ENCODE measurements at regions not wholly inside any gene's neighbourhood (a gene's known extent, or its start where the extent isn't known, plus 50 kb on each side); places are given as distances from the start of the nearest gene placed in this dataset.

DNA sequence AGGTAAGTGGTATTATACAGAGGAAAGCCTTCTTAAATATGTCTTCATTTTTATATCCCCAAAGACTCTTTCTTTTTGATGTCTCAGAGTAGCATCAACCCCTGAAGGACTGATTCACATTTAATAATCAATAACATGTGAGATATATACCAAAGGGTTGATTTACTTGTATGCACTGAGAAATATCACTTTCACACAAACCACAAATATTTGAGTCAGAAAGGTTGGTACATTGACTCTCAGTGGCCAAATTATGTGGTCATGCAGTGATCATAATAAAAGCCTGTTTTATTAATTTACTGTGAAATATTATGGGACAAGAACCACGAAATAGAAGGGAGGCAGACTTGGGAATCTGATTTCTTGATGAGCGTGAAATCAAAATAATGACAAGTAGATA is 329.0 kb downstream of the GBE1 start:
- Histone ChIP-seq H3K4me2 (ENCODE audit: low read length) (no peak overlapping the region), H3K9me3 (ENCODE audit: low read length) (no peaks in the 10 kb centered on the region), H3K36me3 (ENCODE audit: insufficient read depth, low read length) (no peaks in the 10 kb centered on the region), H3K9me2 (ENCODE audit: insufficient read depth, low read length) (no peaks in the 10 kb centered on the region; the same call in 1 of the 2 replicates), H3K4me3 (ENCODE audit: low read depth, low read length, poor library complexity, severe bottlenecking) (no peak overlapping the region), H2AFZ (ENCODE audit: low read length) (no peak overlapping the region), H3K79me2 (ENCODE audit: insufficient read depth, low read depth, low read length) (no peaks in the 10 kb centered on the region), H3K4me1 (ENCODE audit: insufficient read depth, low read length, poor library complexity, severe bottlenecking) (no peaks in the 10 kb centered on the region), H3K27ac (ENCODE audit: low read depth, low read length, poor library complexity, severe bottlenecking) (no peak overlapping the region), H4K20me1 (ENCODE audit: insufficient read depth, low read length) (no peaks in the 10 kb centered on the region)
- DNase-seq (ENCODE audit: low spot score): no peak
- intact Hi-C loops (cut with micrococcal nuclease; ENCODE audit: unreplicated experiment): no loop called here
- TF ChIP-seq EZH2phosphoT487 (IDR thresholded peaks at IDR 0.05; ENCODE audit: borderline replicate concordance, low read depth, low read length): no peak
- TF ChIP-seq, protein P1, sequence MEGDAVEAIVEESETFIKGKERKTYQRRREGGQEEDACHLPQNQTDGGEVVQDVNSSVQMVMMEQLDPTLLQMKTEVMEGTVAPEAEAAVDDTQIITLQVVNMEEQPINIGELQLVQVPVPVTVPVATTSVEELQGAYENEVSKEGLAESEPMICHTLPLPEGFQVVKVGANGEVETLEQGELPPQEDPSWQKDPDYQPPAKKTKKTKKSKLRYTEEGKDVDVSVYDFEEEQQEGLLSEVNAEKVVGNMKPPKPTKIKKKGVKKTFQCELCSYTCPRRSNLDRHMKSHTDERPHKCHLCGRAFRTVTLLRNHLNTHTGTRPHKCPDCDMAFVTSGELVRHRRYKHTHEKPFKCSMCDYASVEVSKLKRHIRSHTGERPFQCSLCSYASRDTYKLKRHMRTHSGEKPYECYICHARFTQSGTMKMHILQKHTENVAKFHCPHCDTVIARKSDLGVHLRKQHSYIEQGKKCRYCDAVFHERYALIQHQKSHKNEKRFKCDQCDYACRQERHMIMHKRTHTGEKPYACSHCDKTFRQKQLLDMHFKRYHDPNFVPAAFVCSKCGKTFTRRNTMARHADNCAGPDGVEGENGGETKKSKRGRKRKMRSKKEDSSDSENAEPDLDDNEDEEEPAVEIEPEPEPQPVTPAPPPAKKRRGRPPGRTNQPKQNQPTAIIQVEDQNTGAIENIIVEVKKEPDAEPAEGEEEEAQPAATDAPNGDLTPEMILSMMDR (conservative IDR thresholded peaks at IDR 0.05; ENCODE audit: low read length): no peak
- POLR2A ChIA-PET: no interaction called here
- no TSS peak for BruUV-seq (replicated peaks)
- CTCF ChIA-PET (ENCODE audit: unreplicated experiment): no interaction called here

GRCh38 chr3:81426826-81427577 is 334.4 kb downstream of the GBE1 start:
- H2AFZ ChIP-seq (ENCODE audit: low read length): no peak overlapping the region
- H3K4me3 ChIP-seq (ENCODE audit: low read depth, low read length, poor library complexity, severe bottlenecking): no peak overlapping the region
- H4K20me1 ChIP-seq (ENCODE audit: insufficient read depth, low read length): no peaks in the 10 kb centered on the region
- TF ChIP-seq EZH2phosphoT487 (IDR thresholded peaks at IDR 0.05; ENCODE audit: borderline replicate concordance, low read depth, low read length): no peak
- TF ChIP-seq, protein P1 (conservative IDR thresholded peaks at IDR 0.05; ENCODE audit: low read length): no peak
- H3K79me2 ChIP-seq (ENCODE audit: insufficient read depth, low read depth, low read length): no peaks in the 10 kb centered on the region
- no peaks in the 10 kb centered on the region for H3K9me2 ChIP-seq (ENCODE audit: insufficient read depth, low read length)
- no peak for DNase-seq (ENCODE audit: low spot score)
- H3K9me3 ChIP-seq (ENCODE audit: low read length): no peaks in the 10 kb centered on the region
- no peak overlapping the region for H3K27ac ChIP-seq (ENCODE audit: low read depth, low read length, poor library complexity, severe bottlenecking)
- POLR2A ChIA-PET: no interaction called here
- H3K4me1 ChIP-seq (ENCODE audit: insufficient read depth, low read length, poor library complexity, severe bottlenecking): no peaks in the 10 kb centered on the region
- no peak overlapping the region for H3K4me2 ChIP-seq (ENCODE audit: low read length)
- intact Hi-C loops (cut with micrococcal nuclease; ENCODE audit: unreplicated experiment): no loop called here
- CTCF ChIA-PET (ENCODE audit: unreplicated experiment): no interaction called here
- H3K36me3 ChIP-seq (ENCODE audit: insufficient read depth, low read length): no peaks in the 10 kb centered on the region
- no TSS peak for BruUV-seq (replicated peaks)

GRCh38 chr3:81425198-81425868 is 336.1 kb downstream of the GBE1 start:
- intact Hi-C loops (cut with micrococcal nuclease; ENCODE audit: unreplicated experiment): no loop called here
- Histone ChIP-seq H3K4me2 (ENCODE audit: low read length) (no peak overlapping the region), H4K20me1 (ENCODE audit: insufficient read depth, low read length) (no peaks in the 10 kb centered on the region), H3K9me3 (ENCODE audit: low read length) (no peaks in the 10 kb centered on the region), H3K4me1 (ENCODE audit: insufficient read depth, low read length, poor library complexity, severe bottlenecking) (no peaks in the 10 kb centered on the region), H3K27ac (ENCODE audit: low read depth, low read length, poor library complexity, severe bottlenecking) (no peak overlapping the region), H3K79me2 (ENCODE audit: insufficient read depth, low read depth, low read length) (no peaks in the 10 kb centered on the region), H3K9me2 (ENCODE audit: insufficient read depth, low read length) (no peaks in the 10 kb centered on the region), H3K4me3 (ENCODE audit: low read depth, low read length, poor library complexity, severe bottlenecking) (no peak overlapping the region), H3K36me3 (ENCODE audit: insufficient read depth, low read length) (no peaks in the 10 kb centered on the region), H2AFZ (ENCODE audit: low read length) (no peak overlapping the region)
- CTCF ChIA-PET (ENCODE audit: unreplicated experiment): no interaction called here
- BruUV-seq (replicated peaks): no TSS peak
- TF ChIP-seq, protein P1 (conservative IDR thresholded peaks at IDR 0.05; ENCODE audit: low read length): no peak
- TF ChIP-seq EZH2phosphoT487 (IDR thresholded peaks at IDR 0.05; ENCODE audit: borderline replicate concordance, low read depth, low read length): no peak
- POLR2A ChIA-PET: interaction anchor here (0.6 to 0.8 kb wide), 2 partner anchors 12 to 15 kb away, joined by 4 read pairs; no protein-coding TSS in a partner anchor
- no peak for DNase-seq (ENCODE audit: low spot score)
